ENCODE measurements at regions not wholly inside any gene's neighbourhood (a gene's known extent, or its start where the extent isn't known, plus 50 kb on each side); places are given as distances from the start of the nearest gene placed in this dataset.

DNA sequence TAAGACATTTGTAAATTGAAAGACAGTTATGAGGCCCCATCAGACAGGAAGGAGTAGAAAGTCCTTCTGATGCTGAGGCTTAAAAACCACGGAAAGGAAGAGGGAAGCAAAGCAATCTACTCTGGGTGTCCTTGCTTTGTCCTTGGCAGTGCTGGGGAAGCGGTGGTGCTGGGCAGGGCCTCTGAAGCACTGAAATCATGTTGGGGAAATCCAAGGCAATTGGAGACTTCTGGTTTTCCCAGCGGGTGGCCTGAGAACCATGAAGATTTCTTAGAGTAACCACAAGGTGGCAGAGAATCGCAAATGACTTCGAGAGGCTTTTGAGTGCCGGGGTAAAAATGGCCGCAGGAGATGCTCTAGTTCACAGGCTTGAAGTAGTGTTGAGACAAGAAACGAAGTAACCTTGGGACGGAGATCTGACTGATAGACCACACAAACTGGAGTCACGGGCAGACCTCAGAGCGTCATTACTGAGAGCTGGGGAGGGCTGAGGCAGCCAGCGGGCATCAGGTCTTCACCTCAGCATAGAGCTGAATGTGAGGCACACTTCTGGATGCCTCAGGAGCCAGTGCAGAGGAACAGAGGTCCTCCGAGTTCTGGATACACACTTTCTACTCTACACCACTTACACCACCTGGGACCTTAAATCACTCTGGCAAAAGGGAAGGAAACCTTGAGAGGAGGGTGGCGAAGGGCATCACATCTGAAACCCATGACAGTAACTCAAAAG lies 130.7 kb upstream of the GPRIN3 start:
- no peaks in the 10 kb centered on the region for H3K27me3 ChIP-seq (ENCODE audit: low read depth)
- H3K9me3 ChIP-seq (replicated peaks) = no peaks in the 10 kb centered on the region
- H3K36me3 ChIP-seq = no peaks in the 10 kb centered on the region
- H3K27ac ChIP-seq (replicated peaks) = no peak overlapping the region
- no peak overlapping the region for H3K4me3 ChIP-seq
- TF ChIP-seq, protein P1, sequence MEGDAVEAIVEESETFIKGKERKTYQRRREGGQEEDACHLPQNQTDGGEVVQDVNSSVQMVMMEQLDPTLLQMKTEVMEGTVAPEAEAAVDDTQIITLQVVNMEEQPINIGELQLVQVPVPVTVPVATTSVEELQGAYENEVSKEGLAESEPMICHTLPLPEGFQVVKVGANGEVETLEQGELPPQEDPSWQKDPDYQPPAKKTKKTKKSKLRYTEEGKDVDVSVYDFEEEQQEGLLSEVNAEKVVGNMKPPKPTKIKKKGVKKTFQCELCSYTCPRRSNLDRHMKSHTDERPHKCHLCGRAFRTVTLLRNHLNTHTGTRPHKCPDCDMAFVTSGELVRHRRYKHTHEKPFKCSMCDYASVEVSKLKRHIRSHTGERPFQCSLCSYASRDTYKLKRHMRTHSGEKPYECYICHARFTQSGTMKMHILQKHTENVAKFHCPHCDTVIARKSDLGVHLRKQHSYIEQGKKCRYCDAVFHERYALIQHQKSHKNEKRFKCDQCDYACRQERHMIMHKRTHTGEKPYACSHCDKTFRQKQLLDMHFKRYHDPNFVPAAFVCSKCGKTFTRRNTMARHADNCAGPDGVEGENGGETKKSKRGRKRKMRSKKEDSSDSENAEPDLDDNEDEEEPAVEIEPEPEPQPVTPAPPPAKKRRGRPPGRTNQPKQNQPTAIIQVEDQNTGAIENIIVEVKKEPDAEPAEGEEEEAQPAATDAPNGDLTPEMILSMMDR (IDR thresholded peaks at IDR 0.05; ENCODE audit: borderline replicate concordance) = peak; percentile 47
- DNase-seq = no peak
- H3K4me1 ChIP-seq = no peaks in the 10 kb centered on the region
- intact Hi-C loops (cut with micrococcal nuclease) = loop anchor here (10.0 kb wide), 1 partner anchor 273 kb away; no protein-coding TSS in a partner anchor

DNA sequence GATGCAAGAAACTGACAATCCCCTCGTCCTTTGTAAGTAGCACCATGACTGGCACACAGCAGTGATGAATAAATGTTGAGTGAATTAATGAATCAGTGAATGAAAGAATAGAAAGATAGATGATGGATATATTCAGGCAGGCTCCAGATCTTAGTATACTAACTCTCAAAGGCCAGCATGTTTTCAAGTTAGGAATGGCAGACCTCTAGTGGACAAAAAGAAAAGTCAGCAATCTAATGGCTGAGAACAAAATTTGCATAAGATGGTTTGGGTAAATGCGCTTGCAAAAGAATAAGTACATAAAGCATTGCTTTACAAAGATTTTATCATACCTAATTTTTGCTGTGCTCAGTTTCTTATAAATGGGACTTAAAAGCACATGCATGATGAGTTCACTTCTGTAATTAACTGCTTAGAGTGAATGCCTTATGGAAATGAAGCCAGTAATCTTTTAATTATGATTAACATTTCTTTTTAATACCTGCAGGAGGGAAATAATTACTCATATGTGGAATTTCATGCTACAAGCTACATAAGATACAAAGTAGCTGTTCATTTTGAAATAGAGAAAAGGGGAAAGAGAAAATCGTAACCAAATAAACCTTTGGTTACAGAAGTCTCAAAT lies 126.9 kb upstream of the GPRIN3 start:
- no peaks in the 10 kb centered on the region for H3K36me3 ChIP-seq
- TF ChIP-seq, protein P1 (IDR thresholded peaks at IDR 0.05; ENCODE audit: borderline replicate concordance) = peak; percentile 79
- no peak overlapping the region for H3K27ac ChIP-seq (replicated peaks)
- no peaks in the 10 kb centered on the region for H3K9me3 ChIP-seq (replicated peaks)
- no peaks in the 10 kb centered on the region for H3K4me1 ChIP-seq
- DNase-seq = no peak
- intact Hi-C loops (cut with micrococcal nuclease) = loop anchor here (2.0 to 10.0 kb wide), 2 partner anchors 208 to 270 kb away; no protein-coding TSS in a partner anchor
- no peak overlapping the region for H3K4me3 ChIP-seq
- no peaks in the 10 kb centered on the region for H3K27me3 ChIP-seq (ENCODE audit: low read depth)

DNA sequence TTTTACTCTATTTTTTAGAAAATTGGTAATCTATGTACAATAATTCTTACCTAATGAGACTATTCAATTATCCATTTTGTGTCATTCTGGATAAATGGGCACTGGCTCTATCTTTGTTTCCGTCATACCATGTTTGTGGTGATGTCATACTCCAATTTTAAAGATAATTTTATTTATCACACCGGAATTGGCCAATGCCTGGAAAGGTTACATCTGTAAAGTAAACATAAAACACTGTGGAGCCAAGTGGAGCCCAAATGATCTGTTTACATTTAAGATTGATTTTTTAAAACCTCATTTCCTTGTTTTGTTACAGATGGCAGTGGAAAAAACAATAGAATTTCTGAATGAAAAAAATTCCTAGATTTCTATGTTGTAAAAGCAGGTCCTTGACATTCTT lies 120.2 kb upstream of the GPRIN3 start:
- TF ChIP-seq, protein P1 (IDR thresholded peaks at IDR 0.05; ENCODE audit: borderline replicate concordance) = no peak
- Histone ChIP-seq H3K9me3 (replicated peaks) (no peaks in the 10 kb centered on the region), H3K36me3 (no peaks in the 10 kb centered on the region), H3K4me1 (no peaks in the 10 kb centered on the region), H3K27me3 (ENCODE audit: low read depth) (no peaks in the 10 kb centered on the region), H3K4me3 (no peak overlapping the region), H3K27ac (replicated peaks) (no peak overlapping the region)
- intact Hi-C loops (cut with micrococcal nuclease) = no loop called here
- DNase-seq = no peak

DNA sequence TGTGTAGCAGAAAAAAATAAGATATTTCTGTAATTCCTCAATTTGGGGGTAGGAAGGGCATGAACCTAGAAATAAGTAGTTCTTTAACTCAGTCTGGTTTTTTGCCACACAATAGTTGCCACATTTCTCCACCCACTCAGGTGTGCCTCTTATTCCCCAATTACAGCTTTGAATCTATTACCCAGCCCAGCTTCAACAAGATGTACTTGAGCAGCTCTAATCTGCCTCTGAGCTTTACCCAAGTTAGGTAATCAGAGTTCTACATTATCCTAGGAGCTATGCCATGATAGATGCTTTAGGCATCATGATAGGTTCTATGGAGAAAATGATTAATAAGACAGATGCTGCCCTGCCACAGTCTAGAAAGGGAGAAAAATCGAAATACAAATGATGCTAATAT lies 117.4 kb upstream of the GPRIN3 start:
- TF ChIP-seq, protein P1 (IDR thresholded peaks at IDR 0.05; ENCODE audit: borderline replicate concordance) = no peak
- no peaks in the 10 kb centered on the region for H3K27me3 ChIP-seq (ENCODE audit: low read depth)
- no peak overlapping the region for H3K27ac ChIP-seq (replicated peaks)
- no peaks in the 10 kb centered on the region for H3K4me1 ChIP-seq
- no peaks in the 10 kb centered on the region for H3K9me3 ChIP-seq (replicated peaks)
- H3K4me3 ChIP-seq = no peak overlapping the region
- intact Hi-C loops (cut with micrococcal nuclease) = no loop called here
- H3K36me3 ChIP-seq = no peaks in the 10 kb centered on the region
- no peak for DNase-seq

DNA sequence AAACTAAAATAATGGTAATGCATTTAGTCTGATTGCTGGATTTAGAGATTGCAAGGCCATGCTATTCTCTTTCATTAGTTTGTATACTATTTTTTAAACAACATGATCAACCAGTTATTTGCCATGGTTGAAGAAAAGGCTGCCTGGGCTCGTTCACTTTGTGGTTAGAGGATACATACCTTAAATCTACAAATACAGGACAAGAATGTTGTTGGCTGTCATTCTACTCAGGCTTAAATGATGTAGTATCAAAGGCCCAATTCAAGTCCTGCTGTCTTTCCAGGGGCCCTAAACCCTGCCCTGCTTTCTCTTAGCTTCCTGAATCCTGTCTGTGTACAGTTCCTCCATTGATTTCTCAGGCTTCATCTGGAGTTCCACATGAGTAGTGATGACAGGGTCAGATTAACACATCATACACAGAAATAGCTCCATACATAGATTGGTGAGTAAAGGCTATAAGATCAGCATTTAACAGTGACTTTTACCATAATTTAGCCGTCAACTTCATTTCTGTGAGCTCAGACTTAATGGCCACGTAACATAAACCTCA lies 114.9 kb upstream of the GPRIN3 start:
- Histone ChIP-seq H3K27ac (replicated peaks) (no peak overlapping the region), H3K9me3 (replicated peaks) (no peaks in the 10 kb centered on the region), H3K4me3 (no peak overlapping the region), H3K27me3 (ENCODE audit: low read depth) (no peaks in the 10 kb centered on the region), H3K4me1 (no peaks in the 10 kb centered on the region), H3K36me3 (no peaks in the 10 kb centered on the region)
- no peak for DNase-seq
- intact Hi-C loops (cut with micrococcal nuclease) = no loop called here
- TF ChIP-seq, protein P1 (IDR thresholded peaks at IDR 0.05; ENCODE audit: borderline replicate concordance) = no peak

Measured in left ventricle myocardium inferior (tissue), 1 donor.